Panc1 (cell line): ENCODE measurements at regions not wholly inside any gene's neighbourhood (a gene's known extent, or its start where the extent isn't known, plus 50 kb on each side); places are given as distances from the start of the nearest gene placed in this dataset.

Source experiments
- ATAC-seq: fragments of 200-7000 bp; cut with Tn5 transposase; 2 replicates; pipeline ENCODE4 v1.9.1; 2020; ENCODE audit warnings: mild to moderate bottlenecking, moderate library complexity
- BruUV-seq: library from RNA; stranded (reverse); fragments of 400-500 nt; replicated peaks from 2 replicates; lab custom pipeline; 2021; lab: Mats Ljungman, UMichigan
- CTCF ChIA-PET: fragments of 300-600 bp; sonication (Branson Sonifier 250); formaldehyde crosslinking; loops from one replicate; lab custom pipeline; 2022; ENCODE audit warnings: antibody characterized with exemption; lab: Charles Lee
- POLR2A ChIA-PET: fragments of 300-600 bp; sonication (Branson Sonifier 250); formaldehyde crosslinking; loops from one replicate; lab custom pipeline; 2022; ENCODE audit warnings: antibody characterized with exemption; lab: Charles Lee
- DNase-seq: peaks from one replicate; pipeline ENCODE4 v3.0.0-alpha.2; 2010; ENCODE audit warnings: low read depth, low spot score
- H3K27ac ChIP-seq: 2 replicates; pipeline ENCODE4 v1.5.1; 2011; ENCODE audit warnings: mild to moderate bottlenecking, low read length, inconsistent platforms
- H3K27me3 ChIP-seq: fragments of 200-500 bp; sonication (Bioruptor generic); 2 replicates; pipeline ENCODE4 v1.6.0; 2014; ENCODE audit warnings: low read length, inconsistent platforms; ENCODE audit not compliant: control insufficient read depth, insufficient read depth
- H3K36me3 ChIP-seq: fragments of 200-500 bp; sonication (Bioruptor generic); 2 replicates; pipeline ENCODE4 v1.5.1; 2014; ENCODE audit warnings: inconsistent platforms, mild to moderate bottlenecking, low read length, moderate library complexity; ENCODE audit not compliant: control insufficient read depth, insufficient read depth
- H3K4me1 ChIP-seq: 2 replicates; pipeline ENCODE4 v1.5.1; 2011; ENCODE audit warnings: inconsistent platforms, mild to moderate bottlenecking, low read length, moderate library complexity; ENCODE audit not compliant: control insufficient read depth, insufficient read depth
- H3K4me3 ChIP-seq, 2 experiments: 2 replicates each; pipeline ENCODE4 v1.5.1; 2011 to 2012; ENCODE audit warnings: low read depth in 2 of 2, low read length in 2 of 2, mild to moderate bottlenecking in 2 of 2, inconsistent platforms in 1 of 2, moderate library complexity in 1 of 2
- H3K9me3 ChIP-seq: fragments of 200-500 bp; sonication (Bioruptor generic); 2 replicates; pipeline ENCODE4 v1.5.1; 2014; ENCODE audit warnings: low read depth, mild to moderate bottlenecking, inconsistent platforms, low read length, moderate library complexity; ENCODE audit not compliant: control insufficient read depth, insufficient read depth
- POLR2AphosphoS5 ChIP-seq: IDR thresholded peaks from 2 replicates; pipeline ENCODE4 v1.6.1; 2012; ENCODE audit warnings: mild to moderate bottlenecking, low read depth, low read length, moderate library complexity
- SIN3A ChIP-seq: IDR thresholded peaks from 2 replicates; pipeline ENCODE4 v1.6.1; 2012; ENCODE audit warnings: low read depth, mild to moderate bottlenecking, low read length, moderate library complexity, borderline replicate concordance; ENCODE audit not compliant: insufficient read depth
- TCF7L2 ChIP-seq: IDR thresholded peaks from 2 replicates; pipeline ENCODE4 v1.6.1; 2011; ENCODE audit warnings: mild to moderate bottlenecking, low read depth, low read length, inconsistent platforms
- in situ Hi-C: cut with HindIII; loops from 2 replicates; pipeline ENCODE4 v1.10.0; 2016; ENCODE audit warnings: low sequenced_read_pairs, low pct_unique_long_range_greater_than_20kb
- intact Hi-C: fragments of 100-400 bp; cut with micrococcal nuclease; formaldehyde crosslinking; loops from one replicate; pipeline ENCODE4 v1.10.0; 2022; ENCODE audit not compliant: unreplicated experiment
- TF ChIP-seq, protein P1 (sequence below): fragments of 450-650 bp; IDR thresholded peaks from 2 replicates; pipeline ENCODE4 v1.5.1; 2017; ENCODE audit warnings: mild to moderate bottlenecking
- TF ChIP-seq, protein P2 (sequence below), 2 experiments: IDR thresholded peaks; 2 replicates each; pipeline ENCODE4 v1.6.1; 2011 to 2012; ENCODE audit warnings: low read depth in 2 of 2, control low read depth in 1 of 2, low read length in 1 of 2, mild to moderate bottlenecking in 1 of 2, moderate library complexity in 1 of 2; ENCODE audit not compliant: insufficient read depth in 1 of 2

DNA sequence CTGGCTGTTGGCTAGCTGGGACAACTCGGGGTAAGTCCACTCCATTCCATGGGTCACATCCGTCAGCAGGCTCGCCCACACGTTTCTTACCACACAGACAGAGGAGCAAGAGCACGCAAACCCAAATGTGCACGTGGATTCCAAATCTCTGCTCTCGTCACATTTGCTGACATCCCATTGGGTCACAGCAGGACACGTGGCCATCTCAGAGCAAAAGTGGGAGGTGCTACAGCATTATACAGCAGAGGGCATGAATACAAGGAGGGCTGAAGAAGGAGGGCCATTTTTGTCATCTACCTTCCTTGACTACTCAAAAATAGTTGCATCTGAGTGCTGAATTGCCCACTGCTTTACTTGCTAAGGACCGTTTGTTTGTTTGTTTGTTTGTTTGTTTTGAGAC is 84.7 kb downstream of the RBBP6 start:
- CTCF ChIA-PET, result no interaction called here

DNA sequence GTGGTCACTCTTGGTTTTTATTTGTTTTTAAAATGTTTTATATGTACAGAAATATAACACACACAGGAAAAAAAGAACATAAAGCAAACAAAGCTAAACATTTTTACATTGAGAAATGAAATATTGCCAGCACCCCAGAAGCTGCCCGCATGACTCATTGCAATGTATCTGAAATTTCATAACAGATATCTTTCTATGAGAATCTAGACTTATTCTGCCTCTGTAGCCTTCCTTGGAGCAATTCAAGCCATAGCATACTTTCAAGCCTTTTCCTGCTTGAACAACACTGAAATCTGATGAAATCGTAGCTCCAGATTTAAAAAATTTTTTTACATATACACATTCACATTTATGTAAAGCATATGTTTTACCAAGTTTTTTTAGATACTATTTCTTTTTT is 86.9 kb downstream of the RBBP6 start:
- CTCF ChIA-PET, result interaction anchor here (0.6 kb wide), 1 partner anchor 14 kb away, joined by 4 read pairs; no protein-coding TSS in a partner anchor
- Histone ChIP-seq H3K4me1 (peaks cover 5% of the 10 kb centered on the region; the same call in 1 of the 2 replicates), H3K4me3 (no peak overlapping the region), H3K27me3 (no peaks in the 10 kb centered on the region), H3K27ac (peak overlapping the region; percentile 2; the same call in 1 of the 2 replicates), H3K9me3 (no peaks in the 10 kb centered on the region), H3K36me3 (no peaks in the 10 kb centered on the region)
- intact Hi-C loops, result no loop called here
- no TSS peak for BruUV-seq
- in situ Hi-C loops, result no loop called here
- ATAC-seq, result no peak
- DNase-seq, result no peak
- POLR2A ChIA-PET, result interaction anchor here (0.6 kb wide), 1 partner anchor 39 kb away, joined by 3 read pairs; no protein-coding TSS in a partner anchor
- TF ChIP-seq POLR2AphosphoS5 (no peak), TCF7L2 (no peak), SIN3A (no peak)
- TF ChIP-seq, protein P1, sequence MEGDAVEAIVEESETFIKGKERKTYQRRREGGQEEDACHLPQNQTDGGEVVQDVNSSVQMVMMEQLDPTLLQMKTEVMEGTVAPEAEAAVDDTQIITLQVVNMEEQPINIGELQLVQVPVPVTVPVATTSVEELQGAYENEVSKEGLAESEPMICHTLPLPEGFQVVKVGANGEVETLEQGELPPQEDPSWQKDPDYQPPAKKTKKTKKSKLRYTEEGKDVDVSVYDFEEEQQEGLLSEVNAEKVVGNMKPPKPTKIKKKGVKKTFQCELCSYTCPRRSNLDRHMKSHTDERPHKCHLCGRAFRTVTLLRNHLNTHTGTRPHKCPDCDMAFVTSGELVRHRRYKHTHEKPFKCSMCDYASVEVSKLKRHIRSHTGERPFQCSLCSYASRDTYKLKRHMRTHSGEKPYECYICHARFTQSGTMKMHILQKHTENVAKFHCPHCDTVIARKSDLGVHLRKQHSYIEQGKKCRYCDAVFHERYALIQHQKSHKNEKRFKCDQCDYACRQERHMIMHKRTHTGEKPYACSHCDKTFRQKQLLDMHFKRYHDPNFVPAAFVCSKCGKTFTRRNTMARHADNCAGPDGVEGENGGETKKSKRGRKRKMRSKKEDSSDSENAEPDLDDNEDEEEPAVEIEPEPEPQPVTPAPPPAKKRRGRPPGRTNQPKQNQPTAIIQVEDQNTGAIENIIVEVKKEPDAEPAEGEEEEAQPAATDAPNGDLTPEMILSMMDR, result no peak
- TF ChIP-seq, protein P2, sequence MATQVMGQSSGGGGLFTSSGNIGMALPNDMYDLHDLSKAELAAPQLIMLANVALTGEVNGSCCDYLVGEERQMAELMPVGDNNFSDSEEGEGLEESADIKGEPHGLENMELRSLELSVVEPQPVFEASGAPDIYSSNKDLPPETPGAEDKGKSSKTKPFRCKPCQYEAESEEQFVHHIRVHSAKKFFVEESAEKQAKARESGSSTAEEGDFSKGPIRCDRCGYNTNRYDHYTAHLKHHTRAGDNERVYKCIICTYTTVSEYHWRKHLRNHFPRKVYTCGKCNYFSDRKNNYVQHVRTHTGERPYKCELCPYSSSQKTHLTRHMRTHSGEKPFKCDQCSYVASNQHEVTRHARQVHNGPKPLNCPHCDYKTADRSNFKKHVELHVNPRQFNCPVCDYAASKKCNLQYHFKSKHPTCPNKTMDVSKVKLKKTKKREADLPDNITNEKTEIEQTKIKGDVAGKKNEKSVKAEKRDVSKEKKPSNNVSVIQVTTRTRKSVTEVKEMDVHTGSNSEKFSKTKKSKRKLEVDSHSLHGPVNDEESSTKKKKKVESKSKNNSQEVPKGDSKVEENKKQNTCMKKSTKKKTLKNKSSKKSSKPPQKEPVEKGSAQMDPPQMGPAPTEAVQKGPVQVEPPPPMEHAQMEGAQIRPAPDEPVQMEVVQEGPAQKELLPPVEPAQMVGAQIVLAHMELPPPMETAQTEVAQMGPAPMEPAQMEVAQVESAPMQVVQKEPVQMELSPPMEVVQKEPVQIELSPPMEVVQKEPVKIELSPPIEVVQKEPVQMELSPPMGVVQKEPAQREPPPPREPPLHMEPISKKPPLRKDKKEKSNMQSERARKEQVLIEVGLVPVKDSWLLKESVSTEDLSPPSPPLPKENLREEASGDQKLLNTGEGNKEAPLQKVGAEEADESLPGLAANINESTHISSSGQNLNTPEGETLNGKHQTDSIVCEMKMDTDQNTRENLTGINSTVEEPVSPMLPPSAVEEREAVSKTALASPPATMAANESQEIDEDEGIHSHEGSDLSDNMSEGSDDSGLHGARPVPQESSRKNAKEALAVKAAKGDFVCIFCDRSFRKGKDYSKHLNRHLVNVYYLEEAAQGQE (IDR thresholded peaks at IDR 0.05; ENCODE audit: insufficient read depth in 1 of 2, low read depth in 2 of 2, low read length in 1 of 2), result no peak

More for the DNA sequence above, 84.7 kb downstream of the RBBP6 start:
- Histone ChIP-seq H3K9me3 (no peaks in the 10 kb centered on the region), H3K27ac (no peak overlapping the region), H3K27me3 (no peaks in the 10 kb centered on the region), H3K4me3 (no peak overlapping the region), H3K36me3 (no peaks in the 10 kb centered on the region), H3K4me1 (peaks cover 5% of the 10 kb centered on the region; the same call in 1 of the 2 replicates)
- TF ChIP-seq, protein P1, result no peak
- TF ChIP-seq SIN3A, result no peak
- TF ChIP-seq TCF7L2, result no peak
- TF ChIP-seq, protein P2 (IDR thresholded peaks at IDR 0.05; ENCODE audit: insufficient read depth in 1 of 2, low read depth in 2 of 2, low read length in 1 of 2), result no peak
- no peak for TF ChIP-seq POLR2AphosphoS5
- ATAC-seq, result no peak
- BruUV-seq, result no TSS peak
- POLR2A ChIA-PET, result no interaction called here
- in situ Hi-C loops (no loop called here), intact Hi-C loops (no loop called here)
- no peak for DNase-seq
